IMR-90 (cell line): ENCODE measurements at regions not wholly inside any gene's neighbourhood (a gene's known extent, or its start where the extent isn't known, plus 50 kb on each side); places are given as distances from the start of the nearest gene placed in this dataset.

Experiments
- ATAC-seq: fragments of 200-7000 bp; cut with Tn5 transposase; 2 replicates; pipeline ENCODE4 v1.9.1; 2020; ENCODE audit warnings: low read depth, mild to moderate bottlenecking, moderate library complexity
- BruUV-seq: library from RNA; stranded (reverse); fragments of 400-500 nt; replicated peaks from 2 replicates; lab custom pipeline; 2021; lab: Mats Ljungman, UMichigan
- CTCF ChIA-PET: fragments of 300-600 bp; formaldehyde crosslinking; extraction: SDS; loops from one replicate; lab custom pipeline; 2021; ENCODE audit warnings: antibody characterized with exemption; lab: Yijun Ruan, JAX
- POLR2A ChIA-PET: fragments of 300-600 bp; sonication (Branson Sonifier 250); formaldehyde crosslinking; loops from one replicate; lab custom pipeline; 2022; ENCODE audit warnings: antibody characterized with exemption; ENCODE audit not compliant: unreplicated experiment; lab: Charles Lee
- DNase-seq: peaks from one replicate; pipeline ENCODE4 v3.0.0; 2013
- H2AFZ ChIP-seq: replicated peaks from 2 replicates; pipeline ENCODE3; 2013; ENCODE audit warnings: low read length, mild to moderate bottlenecking; ENCODE audit not compliant: poor library complexity
- H2AK5ac ChIP-seq: 2 replicates; pipeline ENCODE4 v1.6.1; 2013; ENCODE audit warnings: low read depth, low read length, inconsistent platforms
- H2AK9ac ChIP-seq: replicated peaks from 2 replicates; pipeline ENCODE3; 2013; ENCODE audit warnings: mild to moderate bottlenecking, low read depth, low read length, moderate library complexity; ENCODE audit not compliant: poor library complexity
- H2BK120ac ChIP-seq: 2 replicates; pipeline ENCODE4 v1.6.1; 2013; ENCODE audit warnings: low read depth, low read length, inconsistent platforms
- H2BK15ac ChIP-seq: 3 replicates; pipeline ENCODE4 v1.6.1; 2013; ENCODE audit warnings: low read depth, low read length, inconsistent platforms
- H2BK20ac ChIP-seq: 2 replicates; pipeline ENCODE4 v1.6.1; 2013; ENCODE audit warnings: low read depth, mild to moderate bottlenecking, inconsistent platforms, low read length, moderate library complexity
- H2BK5ac ChIP-seq: 2 replicates; pipeline ENCODE4 v1.6.1; 2013; ENCODE audit warnings: mild to moderate bottlenecking, low read depth, low read length, inconsistent platforms; ENCODE audit not compliant: poor library complexity, severe bottlenecking
- H3K14ac ChIP-seq: replicated peaks from 2 replicates; pipeline ENCODE4 v1.6.1; 2013; ENCODE audit warnings: low read depth, low read length, inconsistent platforms
- H3K18ac ChIP-seq: 2 replicates; pipeline ENCODE4 v1.6.1; 2013; ENCODE audit warnings: low read depth, low read length, control low read depth
- H3K23ac ChIP-seq: 2 replicates; pipeline ENCODE4 v1.6.1; 2013; ENCODE audit warnings: low read depth, low read length, inconsistent platforms
- H3K27ac ChIP-seq: 2 replicates; pipeline ENCODE4 v1.5.1; 2013; ENCODE audit warnings: mild to moderate bottlenecking, control low read depth, low read length; ENCODE audit not compliant: insufficient read depth
- H3K27me3 ChIP-seq: 2 replicates; pipeline ENCODE4 v1.6.1; 2013; ENCODE audit warnings: low read length; ENCODE audit not compliant: control insufficient read depth, insufficient read depth
- H3K36me3 ChIP-seq: 2 replicates; pipeline ENCODE4 v1.6.1; 2013; ENCODE audit warnings: low read length, mixed read lengths; ENCODE audit not compliant: control insufficient read depth, insufficient read depth
- H3K4ac ChIP-seq: 2 replicates; pipeline ENCODE4 v1.6.1; 2013; ENCODE audit warnings: low read depth, low read length, inconsistent platforms
- H3K4me1 ChIP-seq: 2 replicates; pipeline ENCODE4 v1.6.1; 2013; ENCODE audit warnings: low read length, mixed read lengths; ENCODE audit not compliant: control insufficient read depth, insufficient read depth
- H3K4me2 ChIP-seq: 2 replicates; pipeline ENCODE4 v1.6.1; 2013; ENCODE audit warnings: low read depth, mild to moderate bottlenecking, control low read depth, low read length, moderate library complexity
- H3K4me3 ChIP-seq: 2 replicates; pipeline ENCODE4 v1.5.1; 2013; ENCODE audit warnings: low read depth, mild to moderate bottlenecking, control low read depth, low read length, moderate library complexity; ENCODE audit not compliant: insufficient read depth
- H3K56ac ChIP-seq: 2 replicates; pipeline ENCODE4 v1.6.1; 2013; ENCODE audit warnings: low read length, inconsistent platforms; ENCODE audit not compliant: insufficient read depth; ENCODE audit errors: extremely low read depth
- H3K79me1 ChIP-seq, 2 experiments: 2 replicates each; pipeline ENCODE4 v1.6.1; 2013; ENCODE audit warnings: low read length in 2 of 2, inconsistent platforms in 1 of 2, low read depth in 1 of 2
- H3K9ac ChIP-seq: 2 replicates; pipeline ENCODE4 v1.6.1; 2013; ENCODE audit warnings: low read depth, low read length, control low read depth
- H3K9me1 ChIP-seq: 2 replicates; pipeline ENCODE4 v1.6.1; 2013; ENCODE audit warnings: low read length, inconsistent platforms; ENCODE audit not compliant: insufficient read depth
- H3K9me3 ChIP-seq: 2 replicates; pipeline ENCODE4 v1.6.1; 2013; ENCODE audit warnings: low read length; ENCODE audit not compliant: control insufficient read depth, insufficient read depth
- H4K20me1 ChIP-seq: 2 replicates; pipeline ENCODE4 v1.6.1; 2013; ENCODE audit warnings: low read length, inconsistent platforms; ENCODE audit not compliant: insufficient read depth
- H4K5ac ChIP-seq: 2 replicates; pipeline ENCODE4 v1.6.1; 2013; ENCODE audit warnings: mild to moderate bottlenecking, low read depth, low read length, control low read depth
- H4K8ac ChIP-seq, 2 experiments: 2 replicates each; pipeline ENCODE4 v1.6.1; 2013; ENCODE audit warnings: low read depth in 2 of 2, low read length in 2 of 2, control low read depth in 1 of 2, inconsistent platforms in 1 of 2
- H4K91ac ChIP-seq: 2 replicates; pipeline ENCODE4 v1.6.1; 2013; ENCODE audit warnings: low read depth, low read length, inconsistent platforms; ENCODE audit not compliant: insufficient read depth
- BHLHE40 ChIP-seq: fragments of 150-350 bp; IDR thresholded peaks from 2 replicates; pipeline ENCODE4 v1.6.1; 2016; ENCODE audit warnings: mild to moderate bottlenecking, low read depth, low read length
- CEBPB ChIP-seq: IDR thresholded peaks from 2 replicates; pipeline ENCODE4 v1.6.1; 2012; ENCODE audit warnings: low read depth, low read length, improper control_type of control experiment
- CHD1 ChIP-seq: IDR thresholded peaks from 2 replicates; pipeline ENCODE4 v1.6.1; 2012; ENCODE audit warnings: low read depth, low read length, improper control_type of control experiment
- FOS ChIP-seq: fragments of 150-350 bp; IDR thresholded peaks from 2 replicates; pipeline ENCODE4 v1.6.1; 2016; ENCODE audit warnings: low read depth, low read length
- MAFK ChIP-seq: IDR thresholded peaks from 2 replicates; pipeline ENCODE4 v1.6.1; 2012; ENCODE audit warnings: low read depth, low read length, improper control_type of control experiment
- MAZ ChIP-seq: IDR thresholded peaks from 2 replicates; pipeline ENCODE4 v1.6.1; 2012; ENCODE audit warnings: low read depth, mild to moderate bottlenecking, low read length, improper control_type of control experiment, moderate library complexity, borderline replicate concordance
- MXI1 ChIP-seq: IDR thresholded peaks from 2 replicates; pipeline ENCODE4 v1.6.1; 2012; ENCODE audit warnings: low read depth, mild to moderate bottlenecking, low read length, moderate library complexity, borderline replicate concordance
- NFE2L2 ChIP-seq: fragments of 150-350 bp; IDR thresholded peaks from 2 replicates; pipeline ENCODE4 v1.6.1; 2016; ENCODE audit warnings: low read depth, mild to moderate bottlenecking, low read length
- POLR2A ChIP-seq: IDR thresholded peaks from 2 replicates; pipeline ENCODE4 v1.6.1; 2012; ENCODE audit warnings: mild to moderate bottlenecking, low read depth, low read length
- RAD21 ChIP-seq: IDR thresholded peaks from 2 replicates; pipeline ENCODE4 v1.6.1; 2012; ENCODE audit warnings: low read length, improper control_type of control experiment
- RCOR1 ChIP-seq: IDR thresholded peaks from 2 replicates; pipeline ENCODE4 v1.6.1; 2012; ENCODE audit warnings: mild to moderate bottlenecking, low read length, improper control_type of control experiment; ENCODE audit not compliant: insufficient replicate concordance
- RFX5 ChIP-seq: IDR thresholded peaks from 2 replicates; pipeline ENCODE4 v1.8.0; 2012; ENCODE audit warnings: low read depth, mild to moderate bottlenecking, low read length, moderate library complexity
- SMC3 ChIP-seq: fragments of 150-350 bp; IDR thresholded peaks from 2 replicates; pipeline ENCODE4 v1.6.1; 2016; ENCODE audit warnings: low read depth, mild to moderate bottlenecking, antibody characterized with exemption, low read length, moderate library complexity
- WGBS, 2 experiments: methylation state at CpG; one replicate each; pipeline versions ENCODE4 v1.1.5 to v1.1.7; 2013; ENCODE audit warnings: missing lambda C conversion rate in 2 of 2; ENCODE audit not compliant: insufficient read length in 1 of 2; ENCODE audit errors: extremely low coverage in 2 of 2; 5-methylcytosine and 5-hydroxymethylcytosine counted together
- dilution Hi-C: fragments of 300-500 bp; cut with HindIII; formaldehyde crosslinking; loops from one replicate; pipeline ENCODE4 v1.14.3; 2018; ENCODE audit warnings: low sequenced_read_pairs; ENCODE audit not compliant: unreplicated experiment
- in situ Hi-C: fragments of 300-500 bp; cut with MboI; formaldehyde crosslinking; loops from 3 replicates; pipeline ENCODE4 v1.14.3; 2019; ENCODE audit warnings: low sequenced_read_pairs, inconsistent platforms, mixed read lengths
- intact Hi-C: fragments of 100-400 bp; cut with micrococcal nuclease; formaldehyde crosslinking; loops from 2 replicates; pipeline ENCODE4 v1.10.0; 2022
- TF ChIP-seq, protein P1 (sequence below): fragments of 150-350 bp; IDR thresholded peaks from 2 replicates; pipeline ENCODE4 v1.6.1; 2016; ENCODE audit warnings: low read depth, mild to moderate bottlenecking, low read length, moderate library complexity, borderline replicate concordance
- TF ChIP-seq, protein P2 (sequence below): fragments of 150-350 bp; IDR thresholded peaks from 2 replicates; pipeline ENCODE4 v1.6.1; 2017; ENCODE audit warnings: mild to moderate bottlenecking, antibody characterized with exemption, low read length, low read depth
- TF ChIP-seq, protein P3 (sequence below): conservative IDR thresholded peaks from 2 replicates; pipeline ENCODE4 v1.5.1; 2012; ENCODE audit warnings: mild to moderate bottlenecking, low read depth, low read length, improper control_type of control experiment

DNA sequence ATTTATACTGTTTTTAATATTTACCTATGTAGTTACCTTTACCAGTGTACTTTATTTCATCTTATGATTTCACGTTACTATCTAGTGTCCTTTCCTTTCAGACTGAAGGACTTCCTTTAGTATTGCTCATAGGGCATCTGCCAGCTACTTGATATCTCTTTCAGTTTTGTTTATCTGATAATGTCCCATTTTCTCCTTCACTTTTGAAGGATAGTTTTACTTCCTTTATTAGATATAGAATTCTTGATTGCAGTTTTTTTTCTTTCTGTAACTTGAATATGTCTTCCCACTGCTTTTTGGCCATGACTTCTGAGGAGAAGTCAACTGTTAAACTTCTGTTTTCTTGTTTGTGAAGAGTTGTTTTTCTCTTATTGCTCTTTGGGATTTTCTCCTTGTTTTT is 69.4 kb upstream of the MAGED1 start:
- Histone ChIP-seq H3K27me3 (no peaks in the 10 kb centered on the region), H3K79me1 (peaks cover 4 to 6% of the 10 kb centered on the region in 2 experiments; a peak in 1 of 4 replicates), H2BK20ac (no peak overlapping the region), H2BK5ac (no peak overlapping the region), H4K20me1 (no peaks in the 10 kb centered on the region), H2AFZ (no peak overlapping the region), H3K14ac (no peak overlapping the region), H3K56ac (no peak overlapping the region), H3K9ac (no peak overlapping the region), H3K27ac (no peak overlapping the region), H3K9me3 (no peaks in the 10 kb centered on the region), H2BK120ac (no peak overlapping the region), H4K91ac (no peak overlapping the region), H2BK15ac (no peak overlapping the region), H3K4ac (no peak overlapping the region), H3K4me1 (peaks cover 2% of the 10 kb centered on the region; the same call in 1 of the 2 replicates), H3K36me3 (no peaks in the 10 kb centered on the region), H2AK9ac (no peak overlapping the region), H3K23ac (no peak overlapping the region), H3K9me1 (no peaks in the 10 kb centered on the region), H4K5ac (no peak overlapping the region), H4K8ac (no peak overlapping the region), H3K4me2 (no peak overlapping the region), H3K4me3 (no peak overlapping the region), H2AK5ac (no peak overlapping the region), H3K18ac (no peak overlapping the region)
- ChIA-PET POLR2A (no interaction called here), CTCF (no interaction called here)
- no TSS peak for BruUV-seq
- dilution Hi-C loops = no loop called here
- intact Hi-C loops = no loop called here
- WGBS, 2 experiments = no CpG with 5 or more reads among the region's 1 CpG
- in situ Hi-C loops = no loop called here
- ATAC-seq (no peak), DNase-seq (no peak)
- TF ChIP-seq SMC3 (no peak), CEBPB (no peak), FOS (no peak), RCOR1 (no peak), NFE2L2 (no peak), MAFK (no peak), BHLHE40 (no peak), RAD21 (no peak), POLR2A (no peak), CHD1 (no peak), MAZ (no peak), MXI1 (no peak), RFX5 (no peak)
- TF ChIP-seq, protein P1, sequence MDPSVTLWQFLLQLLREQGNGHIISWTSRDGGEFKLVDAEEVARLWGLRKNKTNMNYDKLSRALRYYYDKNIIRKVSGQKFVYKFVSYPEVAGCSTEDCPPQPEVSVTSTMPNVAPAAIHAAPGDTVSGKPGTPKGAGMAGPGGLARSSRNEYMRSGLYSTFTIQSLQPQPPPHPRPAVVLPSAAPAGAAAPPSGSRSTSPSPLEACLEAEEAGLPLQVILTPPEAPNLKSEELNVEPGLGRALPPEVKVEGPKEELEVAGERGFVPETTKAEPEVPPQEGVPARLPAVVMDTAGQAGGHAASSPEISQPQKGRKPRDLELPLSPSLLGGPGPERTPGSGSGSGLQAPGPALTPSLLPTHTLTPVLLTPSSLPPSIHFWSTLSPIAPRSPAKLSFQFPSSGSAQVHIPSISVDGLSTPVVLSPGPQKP = no peak
- TF ChIP-seq, protein P2, sequence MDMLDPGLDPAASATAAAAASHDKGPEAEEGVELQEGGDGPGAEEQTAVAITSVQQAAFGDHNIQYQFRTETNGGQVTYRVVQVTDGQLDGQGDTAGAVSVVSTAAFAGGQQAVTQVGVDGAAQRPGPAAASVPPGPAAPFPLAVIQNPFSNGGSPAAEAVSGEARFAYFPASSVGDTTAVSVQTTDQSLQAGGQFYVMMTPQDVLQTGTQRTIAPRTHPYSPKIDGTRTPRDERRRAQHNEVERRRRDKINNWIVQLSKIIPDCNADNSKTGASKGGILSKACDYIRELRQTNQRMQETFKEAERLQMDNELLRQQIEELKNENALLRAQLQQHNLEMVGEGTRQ = no peak
- TF ChIP-seq, protein P3, sequence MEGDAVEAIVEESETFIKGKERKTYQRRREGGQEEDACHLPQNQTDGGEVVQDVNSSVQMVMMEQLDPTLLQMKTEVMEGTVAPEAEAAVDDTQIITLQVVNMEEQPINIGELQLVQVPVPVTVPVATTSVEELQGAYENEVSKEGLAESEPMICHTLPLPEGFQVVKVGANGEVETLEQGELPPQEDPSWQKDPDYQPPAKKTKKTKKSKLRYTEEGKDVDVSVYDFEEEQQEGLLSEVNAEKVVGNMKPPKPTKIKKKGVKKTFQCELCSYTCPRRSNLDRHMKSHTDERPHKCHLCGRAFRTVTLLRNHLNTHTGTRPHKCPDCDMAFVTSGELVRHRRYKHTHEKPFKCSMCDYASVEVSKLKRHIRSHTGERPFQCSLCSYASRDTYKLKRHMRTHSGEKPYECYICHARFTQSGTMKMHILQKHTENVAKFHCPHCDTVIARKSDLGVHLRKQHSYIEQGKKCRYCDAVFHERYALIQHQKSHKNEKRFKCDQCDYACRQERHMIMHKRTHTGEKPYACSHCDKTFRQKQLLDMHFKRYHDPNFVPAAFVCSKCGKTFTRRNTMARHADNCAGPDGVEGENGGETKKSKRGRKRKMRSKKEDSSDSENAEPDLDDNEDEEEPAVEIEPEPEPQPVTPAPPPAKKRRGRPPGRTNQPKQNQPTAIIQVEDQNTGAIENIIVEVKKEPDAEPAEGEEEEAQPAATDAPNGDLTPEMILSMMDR = no peak
